ENCODE measurements at regions not wholly inside any gene's neighbourhood (a gene's known extent, or its start where the extent isn't known, plus 50 kb on each side); places are given as distances from the start of the nearest gene placed in this dataset.

GRCh38 chr6:22643780-22644179 lies 74.4 kb downstream of the HDGFL1 start:
- TF ChIP-seq CTCF (IDR thresholded peaks at IDR 0.05) = no peak
- no peak for TF ChIP-seq POLR2A (IDR thresholded peaks at IDR 0.05)
